ENCODE measurements at regions not wholly inside any gene's neighbourhood (a gene's known extent, or its start where the extent isn't known, plus 50 kb on each side); places are given as distances from the start of the nearest gene placed in this dataset.
"Not testable (repeated sequence)": the region's sequence is repeated elsewhere in the genome, so short reads cannot be mapped to it uniquely, and the experiment has no call there.

- DNase-seq (ENCODE audit: extremely low read depth in 1 of 11, low read depth in 9 of 11, low spot score in 4 of 11), result no peak
Observed at GRCh38 chr15:93816815-93817214, 414.5 kb upstream of the MCTP2 start.

GRCh38 chr15:93811305-93811704, 420.1 kb upstream of the MCTP2 start:
- no peak for DNase-seq (ENCODE audit: extremely low read depth in 1 of 11, low read depth in 9 of 11, low spot score in 4 of 11)

GRCh38 chr15:93809516-93809915, 421.8 kb upstream of the MCTP2 start:
- no peak for DNase-seq (ENCODE audit: extremely low read depth in 1 of 11, low read depth in 9 of 11, low spot score in 4 of 11)

GRCh38 chr15:93803421-93804152, 427.8 kb upstream of the MCTP2 start:
- peak in 8 of 11 donors; percentile 15 to 35 (median 24) for DNase-seq (ENCODE audit: extremely low read depth in 1 of 11, low read depth in 9 of 11, low spot score in 4 of 11)

- no peak for DNase-seq (ENCODE audit: extremely low read depth in 1 of 11, low read depth in 9 of 11, low spot score in 4 of 11)
Observed at GRCh38 chr15:93801206-93801605, 430.2 kb upstream of the MCTP2 start.

- no peak for DNase-seq (ENCODE audit: extremely low read depth in 1 of 11, low read depth in 9 of 11, low spot score in 4 of 11)
Observed at GRCh38 chr15:93800805-93801204, 430.6 kb upstream of the MCTP2 start.

- DNase-seq (ENCODE audit: extremely low read depth in 1 of 11, low read depth in 9 of 11, low spot score in 4 of 11), result no peak
Observed at GRCh38 chr15:93789441-93789840, 441.9 kb upstream of the MCTP2 start.

GRCh38 chr15:93780073-93780472, 451.3 kb upstream of the MCTP2 start:
- no peak for DNase-seq (ENCODE audit: extremely low read depth in 1 of 11, low read depth in 9 of 11, low spot score in 4 of 11)

- DNase-seq (ENCODE audit: extremely low read depth in 1 of 11, low read depth in 9 of 11, low spot score in 4 of 11), result no peak
Observed at GRCh38 chr15:93779341-93779740, 452.0 kb upstream of the MCTP2 start.

- peak in 4 of 11 donors; percentile 17 to 22 (median 22) for DNase-seq (ENCODE audit: extremely low read depth in 1 of 11, low read depth in 9 of 11, low spot score in 4 of 11)
Observed at GRCh38 chr15:93771196-93772030, 459.9 kb upstream of the MCTP2 start.

- DNase-seq (ENCODE audit: extremely low read depth in 1 of 11, low read depth in 9 of 11, low spot score in 4 of 11), result no peak
Observed at GRCh38 chr15:93770788-93771187, 460.6 kb upstream of the MCTP2 start.

GRCh38 chr15:93762036-93762435, 469.3 kb upstream of the MCTP2 start:
- no peak for DNase-seq (ENCODE audit: extremely low read depth in 1 of 11, low read depth in 9 of 11, low spot score in 4 of 11)

GRCh38 chr15:93759629-93760028, 471.7 kb upstream of the MCTP2 start:
- DNase-seq (ENCODE audit: extremely low read depth in 1 of 11, low read depth in 9 of 11, low spot score in 4 of 11), result no peak

GRCh38 chr15:93758824-93759223, 472.5 kb upstream of the MCTP2 start:
- DNase-seq (ENCODE audit: extremely low read depth in 1 of 11, low read depth in 9 of 11, low spot score in 4 of 11), result no peak

- DNase-seq (ENCODE audit: extremely low read depth in 1 of 11, low read depth in 9 of 11, low spot score in 4 of 11), result no peak
Observed at GRCh38 chr15:93748710-93749109, 482.7 kb upstream of the MCTP2 start.

GRCh38 chr15:93734976-93735375, 496.4 kb upstream of the MCTP2 start:
- not testable (repeated sequence) for DNase-seq (ENCODE audit: extremely low read depth in 1 of 11, low read depth in 9 of 11, low spot score in 4 of 11)

- no peak for DNase-seq (ENCODE audit: extremely low read depth in 1 of 11, low read depth in 9 of 11, low spot score in 4 of 11)
Observed at GRCh38 chr15:93730724-93731123, 500.6 kb upstream of the MCTP2 start.

GRCh38 chr15:93722165-93722564, 509.2 kb upstream of the MCTP2 start:
- no peak for DNase-seq (ENCODE audit: extremely low read depth in 1 of 11, low read depth in 9 of 11, low spot score in 4 of 11)

GRCh38 chr15:93720607-93721006, 510.8 kb upstream of the MCTP2 start:
- no peak for DNase-seq (ENCODE audit: extremely low read depth in 1 of 11, low read depth in 9 of 11, low spot score in 4 of 11)

GRCh38 chr15:93719921-93720351, 511.4 kb upstream of the MCTP2 start:
- no peak for DNase-seq (ENCODE audit: extremely low read depth in 1 of 11, low read depth in 9 of 11, low spot score in 4 of 11)

Data from renal cortex interstitium (tissue), 11 donors.